IMR-90 (cell line): ENCODE measurements at regions not wholly inside any gene's neighbourhood (a gene's known extent, or its start where the extent isn't known, plus 50 kb on each side); places are given as distances from the start of the nearest gene placed in this dataset.

Experiments
- BHLHE40 ChIP-seq: fragments of 150-350 bp; IDR thresholded peaks from 2 replicates; pipeline ENCODE4 v1.6.1; 2016; ENCODE audit warnings: mild to moderate bottlenecking, low read depth, low read length
- MXI1 ChIP-seq: IDR thresholded peaks from 2 replicates; pipeline ENCODE4 v1.6.1; 2012; ENCODE audit warnings: low read depth, mild to moderate bottlenecking, low read length, moderate library complexity, borderline replicate concordance
- NFE2L2 ChIP-seq: fragments of 150-350 bp; IDR thresholded peaks from 2 replicates; pipeline ENCODE4 v1.6.1; 2016; ENCODE audit warnings: low read depth, mild to moderate bottlenecking, low read length
- POLR2A ChIP-seq: IDR thresholded peaks from 2 replicates; pipeline ENCODE4 v1.6.1; 2012; ENCODE audit warnings: mild to moderate bottlenecking, low read depth, low read length
- RAD21 ChIP-seq: IDR thresholded peaks from 2 replicates; pipeline ENCODE4 v1.6.1; 2012; ENCODE audit warnings: low read length, improper control_type of control experiment
- RFX5 ChIP-seq: IDR thresholded peaks from 2 replicates; pipeline ENCODE4 v1.8.0; 2012; ENCODE audit warnings: low read depth, mild to moderate bottlenecking, low read length, moderate library complexity
- SMC3 ChIP-seq: fragments of 150-350 bp; IDR thresholded peaks from 2 replicates; pipeline ENCODE4 v1.6.1; 2016; ENCODE audit warnings: low read depth, mild to moderate bottlenecking, antibody characterized with exemption, low read length, moderate library complexity
- USF2 ChIP-seq: fragments of 150-350 bp; IDR thresholded peaks from 2 replicates; pipeline ENCODE4 v1.6.1; 2017; ENCODE audit warnings: mild to moderate bottlenecking, antibody characterized with exemption, low read length, low read depth
- TF ChIP-seq, protein P1 (sequence below): conservative IDR thresholded peaks from 2 replicates; pipeline ENCODE4 v1.5.1; 2012; ENCODE audit warnings: mild to moderate bottlenecking, low read depth, low read length, improper control_type of control experiment
- TF ChIP-seq, protein P2 (sequence below): fragments of 150-350 bp; IDR thresholded peaks from 2 replicates; pipeline ENCODE4 v1.6.1; 2016; ENCODE audit warnings: low read depth, mild to moderate bottlenecking, low read length, moderate library complexity, borderline replicate concordance

DNA sequence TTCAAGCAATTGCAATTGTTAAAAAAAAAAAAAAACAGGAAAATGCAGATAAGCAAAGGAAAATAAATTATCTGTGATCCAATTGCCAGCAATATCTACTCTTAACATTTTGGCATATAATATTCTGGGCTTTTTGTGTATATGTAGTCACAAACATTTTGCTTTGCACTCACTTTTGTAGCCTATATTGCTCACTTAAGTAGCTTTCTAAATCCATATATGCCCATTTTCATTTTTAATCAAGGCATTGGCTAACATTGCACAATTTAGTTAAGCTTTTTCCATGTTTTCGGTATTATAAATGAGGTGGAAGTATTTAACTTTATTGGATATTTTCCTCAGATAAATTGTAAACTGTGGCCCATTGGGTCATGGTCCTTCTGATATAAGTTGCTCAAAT, 466.3 kb upstream of the ATP2B1 start:
- TF ChIP-seq, protein P1, sequence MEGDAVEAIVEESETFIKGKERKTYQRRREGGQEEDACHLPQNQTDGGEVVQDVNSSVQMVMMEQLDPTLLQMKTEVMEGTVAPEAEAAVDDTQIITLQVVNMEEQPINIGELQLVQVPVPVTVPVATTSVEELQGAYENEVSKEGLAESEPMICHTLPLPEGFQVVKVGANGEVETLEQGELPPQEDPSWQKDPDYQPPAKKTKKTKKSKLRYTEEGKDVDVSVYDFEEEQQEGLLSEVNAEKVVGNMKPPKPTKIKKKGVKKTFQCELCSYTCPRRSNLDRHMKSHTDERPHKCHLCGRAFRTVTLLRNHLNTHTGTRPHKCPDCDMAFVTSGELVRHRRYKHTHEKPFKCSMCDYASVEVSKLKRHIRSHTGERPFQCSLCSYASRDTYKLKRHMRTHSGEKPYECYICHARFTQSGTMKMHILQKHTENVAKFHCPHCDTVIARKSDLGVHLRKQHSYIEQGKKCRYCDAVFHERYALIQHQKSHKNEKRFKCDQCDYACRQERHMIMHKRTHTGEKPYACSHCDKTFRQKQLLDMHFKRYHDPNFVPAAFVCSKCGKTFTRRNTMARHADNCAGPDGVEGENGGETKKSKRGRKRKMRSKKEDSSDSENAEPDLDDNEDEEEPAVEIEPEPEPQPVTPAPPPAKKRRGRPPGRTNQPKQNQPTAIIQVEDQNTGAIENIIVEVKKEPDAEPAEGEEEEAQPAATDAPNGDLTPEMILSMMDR, result no peak
- TF ChIP-seq SMC3, result no peak
- no peak for TF ChIP-seq MXI1
- no peak for TF ChIP-seq POLR2A
- TF ChIP-seq, protein P2, sequence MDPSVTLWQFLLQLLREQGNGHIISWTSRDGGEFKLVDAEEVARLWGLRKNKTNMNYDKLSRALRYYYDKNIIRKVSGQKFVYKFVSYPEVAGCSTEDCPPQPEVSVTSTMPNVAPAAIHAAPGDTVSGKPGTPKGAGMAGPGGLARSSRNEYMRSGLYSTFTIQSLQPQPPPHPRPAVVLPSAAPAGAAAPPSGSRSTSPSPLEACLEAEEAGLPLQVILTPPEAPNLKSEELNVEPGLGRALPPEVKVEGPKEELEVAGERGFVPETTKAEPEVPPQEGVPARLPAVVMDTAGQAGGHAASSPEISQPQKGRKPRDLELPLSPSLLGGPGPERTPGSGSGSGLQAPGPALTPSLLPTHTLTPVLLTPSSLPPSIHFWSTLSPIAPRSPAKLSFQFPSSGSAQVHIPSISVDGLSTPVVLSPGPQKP, result no peak
- TF ChIP-seq NFE2L2, result no peak
- TF ChIP-seq USF2, result no peak
- TF ChIP-seq RFX5, result no peak
- TF ChIP-seq RAD21, result no peak
- no peak for TF ChIP-seq BHLHE40
